Lower leg skin (tissue), 3 donors: ENCODE measurements at regions not wholly inside any gene's neighbourhood (a gene's known extent, or its start where the extent isn't known, plus 50 kb on each side); places are given as distances from the start of the nearest gene placed in this dataset.

Source experiments
- CTCF ChIP-seq, 3 donors: fragments of 450-650 bp; IDR thresholded peaks; one replicate each; pipeline ENCODE4 v1.5.1; 2016; ENCODE audit warnings: antibody characterized with exemption in 3 of 3, mild to moderate bottlenecking in 3 of 3, moderate library complexity in 2 of 3
- POLR2A ChIP-seq, 2 donors: fragments of 450-650 bp; IDR thresholded peaks; one replicate each; pipeline ENCODE4 v1.6.1; 2016 to 2017; ENCODE audit warnings: antibody characterized with exemption in 2 of 2, mild to moderate bottlenecking in 1 of 2, moderate library complexity in 1 of 2

GRCh38 chr16:17983847-17984639 is 352.5 kb downstream of the NPIPA8 start:
- no peak for TF ChIP-seq POLR2A (IDR thresholded peaks at IDR 0.05)
- TF ChIP-seq CTCF (IDR thresholded peaks at IDR 0.05) = no peak
